Activated T-cell treated with anti-CD3 and anti-CD28 coated beads, Interleukin-2, amount 50 U/mL, for 72 hours (primary cell): ENCODE measurements at regions not wholly inside any gene's neighbourhood (a gene's known extent, or its start where the extent isn't known, plus 50 kb on each side); places are given as distances from the start of the nearest gene placed in this dataset.
"Not testable (repeated sequence)": the region's sequence is repeated elsewhere in the genome, so short reads cannot be mapped to it uniquely, and the experiment has no call there.

Experiments
- ATAC-seq, 2 donors: fragments of 150-1000 bp; cut with Tn5 transposase; replicated peaks in 1 of 2; 2 replicates each; pipeline ENCODE4 v1.10.0; 2021; ENCODE audit warnings: moderate library complexity in 2 of 2, mild to moderate bottlenecking in 1 of 2
- DNase-seq, 2 donors: peaks; one replicate each; pipeline ENCODE4 v3.0.0; 2021 to 2022; ENCODE audit warnings: mixed read lengths in 1 of 2
- H3K27ac Mint-ChIP-seq: one replicate; pipeline ENCODE4 v1.8.0; 2022; ENCODE audit warnings: mild to moderate bottlenecking, moderate library complexity, mixed read lengths
- H3K27me3 Mint-ChIP-seq: one replicate; pipeline ENCODE4 v1.8.0; 2022; ENCODE audit warnings: low read depth, mixed read lengths
- H3K36me3 Mint-ChIP-seq, 2 donors: one replicate each; pipeline ENCODE4 v1.8.0; 2022; ENCODE audit warnings: mixed read lengths in 2 of 2, mild to moderate bottlenecking in 1 of 2; ENCODE audit not compliant: insufficient read depth in 2 of 2
- H3K4me1 Mint-ChIP-seq: one replicate; pipeline ENCODE4 v1.8.0; 2022; ENCODE audit warnings: low read depth, mixed read lengths
- H3K4me3 Mint-ChIP-seq, 2 donors: one replicate each; pipeline ENCODE4 v1.8.0; 2022; ENCODE audit warnings: mild to moderate bottlenecking in 2 of 2, mixed read lengths in 2 of 2, moderate library complexity in 2 of 2
- H3K9me3 Mint-ChIP-seq, 2 donors: one replicate each; pipeline ENCODE4 v1.8.0; 2022; ENCODE audit warnings: mixed read lengths in 2 of 2

- Mint-ChIP-seq H3K4me1 (no peaks in the 10 kb centered on the region), H3K9me3 (no peaks in the 10 kb centered on the region), H3K27ac (no peak overlapping the region), H3K27me3 (no peaks in the 10 kb centered on the region), H3K4me3 (no peak overlapping the region), H3K36me3 (no peaks in the 10 kb centered on the region)
- DNase-seq (no peak), ATAC-seq (peak; percentile 34 to 53)
Measured at GRCh38 chr9:85302938-85303756, 438.6 kb downstream of the AGTPBP1 start.

- peaks cover 0 to 3% of the 10 kb centered on the region in 2 donors for H3K9me3 Mint-ChIP-seq
- H3K36me3 Mint-ChIP-seq: no peaks in the 10 kb centered on the region
- no peaks in the 10 kb centered on the region for H3K4me1 Mint-ChIP-seq
- no peak for ATAC-seq
- H3K27me3 Mint-ChIP-seq: peaks cover 12% of the 10 kb centered on the region
- H3K27ac Mint-ChIP-seq: no peak overlapping the region
- no peak overlapping the region for H3K4me3 Mint-ChIP-seq
- DNase-seq: no peak
Measured at GRCh38 chr9:85298499-85298898, 443.3 kb downstream of the AGTPBP1 start.

GRCh38 chr9:85295244-85295643 is 446.5 kb downstream of the AGTPBP1 start:
- not testable (repeated sequence) for ATAC-seq, DNase-seq, H3K9me3 Mint-ChIP-seq, H3K36me3 Mint-ChIP-seq, H3K27ac Mint-ChIP-seq, H3K4me3 Mint-ChIP-seq, H3K4me1 Mint-ChIP-seq
- peaks cover 23% of the 10 kb centered on the region for H3K27me3 Mint-ChIP-seq

GRCh38 chr9:85292261-85292660 is 449.5 kb downstream of the AGTPBP1 start:
- no peak for DNase-seq
- H3K27me3 Mint-ChIP-seq: peaks cover 33% of the 10 kb centered on the region
- H3K36me3 Mint-ChIP-seq: no peaks in the 10 kb centered on the region
- no peak overlapping the region for H3K27ac Mint-ChIP-seq
- H3K4me3 Mint-ChIP-seq: no peak overlapping the region
- peaks cover 10% of the 10 kb centered on the region for H3K4me1 Mint-ChIP-seq
- peaks cover 3 to 7% of the 10 kb centered on the region in 2 donors for H3K9me3 Mint-ChIP-seq
- ATAC-seq: no peak

- Mint-ChIP-seq H3K4me3 (no peak overlapping the region), H3K27ac (no peak overlapping the region), H3K36me3 (no peaks in the 10 kb centered on the region), H3K4me1 (peaks cover 10% of the 10 kb centered on the region), H3K27me3 (peaks cover 29% of the 10 kb centered on the region), H3K9me3 (peaks cover 3 to 7% of the 10 kb centered on the region in 2 donors)
- ATAC-seq: no peak
- no peak for DNase-seq
Measured at GRCh38 chr9:85291266-85291665, 450.5 kb downstream of the AGTPBP1 start.

GRCh38 chr9:85290019-85290418 is 451.7 kb downstream of the AGTPBP1 start:
- peaks cover 3 to 5% of the 10 kb centered on the region in 2 donors for H3K9me3 Mint-ChIP-seq
- DNase-seq: peak; percentile 17 to 21

GRCh38 chr9:85289142-85289541 is 452.6 kb downstream of the AGTPBP1 start:
- Mint-ChIP-seq H3K27me3 (peaks cover 28% of the 10 kb centered on the region), H3K27ac (no peak overlapping the region), H3K9me3 (peaks cover 3% of the 10 kb centered on the region in 2 donors), H3K36me3 (no peaks in the 10 kb centered on the region), H3K4me3 (no peak overlapping the region), H3K4me1 (peaks cover 10% of the 10 kb centered on the region)
- ATAC-seq: no peak
- DNase-seq: no peak

More at GRCh38 chr9:85290019-85290418, 451.7 kb downstream of the AGTPBP1 start:
- Mint-ChIP-seq H3K27ac (no peak overlapping the region), H3K4me3 (peak overlapping the region; percentile 66 to 71), H3K27me3 (peaks cover 34% of the 10 kb centered on the region), H3K36me3 (no peaks in the 10 kb centered on the region), H3K4me1 (peaks cover 10% of the 10 kb centered on the region)
- peak; percentile 15 to 24 for ATAC-seq

- Mint-ChIP-seq H3K9me3 (peaks cover 1 to 2% of the 10 kb centered on the region in 2 donors), H3K27ac (no peak overlapping the region), H3K4me3 (no peak overlapping the region), H3K27me3 (peaks cover 7% of the 10 kb centered on the region), H3K36me3 (no peaks in the 10 kb centered on the region), H3K4me1 (no peaks in the 10 kb centered on the region)
- ATAC-seq (no peak), DNase-seq (no peak)
Measured at GRCh38 chr9:85283421-85283820, 458.3 kb downstream of the AGTPBP1 start.

GRCh38 chr9:85278769-85279168 is 463.0 kb downstream of the AGTPBP1 start:
- ATAC-seq (no peak), DNase-seq (no peak)
- Mint-ChIP-seq H3K4me1 (no peaks in the 10 kb centered on the region), H3K9me3 (no peaks in the 10 kb centered on the region), H3K27ac (no peak overlapping the region), H3K27me3 (no peaks in the 10 kb centered on the region), H3K36me3 (no peaks in the 10 kb centered on the region), H3K4me3 (no peak overlapping the region)

GRCh38 chr9:85276741-85277140 is 465.0 kb downstream of the AGTPBP1 start:
- no peak for DNase-seq
- no peaks in the 10 kb centered on the region for H3K36me3 Mint-ChIP-seq
- ATAC-seq: no peak
- H3K9me3 Mint-ChIP-seq: no peaks in the 10 kb centered on the region
- H3K27me3 Mint-ChIP-seq: peaks cover 6% of the 10 kb centered on the region
- H3K4me3 Mint-ChIP-seq: no peak overlapping the region
- no peaks in the 10 kb centered on the region for H3K4me1 Mint-ChIP-seq
- no peak overlapping the region for H3K27ac Mint-ChIP-seq

- DNase-seq (no peak), ATAC-seq (no peak)
- H3K9me3 Mint-ChIP-seq: no peaks in the 10 kb centered on the region
- no peaks in the 10 kb centered on the region for H3K4me1 Mint-ChIP-seq
- H3K4me3 Mint-ChIP-seq: no peak overlapping the region
- H3K36me3 Mint-ChIP-seq: no peaks in the 10 kb centered on the region
- H3K27me3 Mint-ChIP-seq: peaks cover 6% of the 10 kb centered on the region
- no peak overlapping the region for H3K27ac Mint-ChIP-seq
Measured at GRCh38 chr9:85269811-85270210, 471.9 kb downstream of the AGTPBP1 start.

- DNase-seq (no peak), ATAC-seq (no peak)
- no peaks in the 10 kb centered on the region for H3K36me3 Mint-ChIP-seq
- H3K27ac Mint-ChIP-seq: no peak overlapping the region
- H3K4me1 Mint-ChIP-seq: no peaks in the 10 kb centered on the region
- H3K4me3 Mint-ChIP-seq: no peak overlapping the region
- peaks cover 6% of the 10 kb centered on the region for H3K27me3 Mint-ChIP-seq
- no peaks in the 10 kb centered on the region for H3K9me3 Mint-ChIP-seq
Measured at GRCh38 chr9:85268131-85268530, 473.6 kb downstream of the AGTPBP1 start.

GRCh38 chr9:85264695-85265094 is 477.1 kb downstream of the AGTPBP1 start:
- no peaks in the 10 kb centered on the region for H3K9me3 Mint-ChIP-seq
- ATAC-seq: no peak
- H3K27me3 Mint-ChIP-seq: no peaks in the 10 kb centered on the region
- H3K4me1 Mint-ChIP-seq: no peaks in the 10 kb centered on the region
- H3K27ac Mint-ChIP-seq: no peak overlapping the region
- H3K4me3 Mint-ChIP-seq: no peak overlapping the region
- H3K36me3 Mint-ChIP-seq: no peaks in the 10 kb centered on the region
- no peak for DNase-seq

GRCh38 chr9:85263288-85263687 is 478.5 kb downstream of the AGTPBP1 start:
- H3K27me3 Mint-ChIP-seq: peaks cover 7% of the 10 kb centered on the region
- no peak overlapping the region for H3K4me3 Mint-ChIP-seq
- no peaks in the 10 kb centered on the region for H3K9me3 Mint-ChIP-seq
- ATAC-seq (no peak), DNase-seq (no peak)
- no peak overlapping the region for H3K27ac Mint-ChIP-seq
- no peaks in the 10 kb centered on the region for H3K36me3 Mint-ChIP-seq
- H3K4me1 Mint-ChIP-seq: no peaks in the 10 kb centered on the region
